GM13977 (cell line): ENCODE measurements at regions not wholly inside any gene's neighbourhood (a gene's known extent, or its start where the extent isn't known, plus 50 kb on each side); places are given as distances from the start of the nearest gene placed in this dataset.

Experiments
- DNase-seq: peaks from one replicate; pipeline ENCODE4 v3.0.0; 2012; ENCODE audit warnings: low spot score
- CTCF ChIP-seq: IDR thresholded peaks from 2 replicates; pipeline ENCODE4 v1.5.1; 2012; ENCODE audit warnings: mild to moderate bottlenecking, control low read depth; ENCODE audit not compliant: insufficient read depth; ENCODE audit errors: extremely low read depth, missing control alignments
- in situ Hi-C: fragments of 300-500 bp; cut with MboI; formaldehyde crosslinking; loops from one replicate; pipeline ENCODE4 v1.12.0; 2022; ENCODE audit warnings: low sequenced_read_pairs, low pct_unique_long_range_greater_than_20kb, mixed read lengths, inconsistent platforms; ENCODE audit not compliant: unreplicated experiment

GRCh38 chr1:88200545-88200944 is 483.5 kb upstream of the PKN2 start:
- DNase-seq, result no peak
- in situ Hi-C loops, result no loop called here

GRCh38 chr1:88204111-88204510 is 480.0 kb upstream of the PKN2 start:
- TF ChIP-seq CTCF, result no peak
- DNase-seq, result no peak
- in situ Hi-C loops, result no loop called here

More at GRCh38 chr1:88200545-88200944, 483.5 kb upstream of the PKN2 start:
- TF ChIP-seq CTCF, result no peak

GRCh38 chr1:88204612-88205167 is 479.4 kb upstream of the PKN2 start:
- in situ Hi-C loops, result no loop called here
- DNase-seq, result no peak
- no peak for TF ChIP-seq CTCF

GRCh38 chr1:88208389-88208788 is 475.7 kb upstream of the PKN2 start:
- TF ChIP-seq CTCF, result no peak
- in situ Hi-C loops, result no loop called here
- no peak for DNase-seq

GRCh38 chr1:88210103-88210787 is 473.8 kb upstream of the PKN2 start:
- in situ Hi-C loops, result no loop called here
- no peak for TF ChIP-seq CTCF
- DNase-seq, result no peak

GRCh38 chr1:88216441-88216840 is 467.6 kb upstream of the PKN2 start:
- no peak for DNase-seq
- no peak for TF ChIP-seq CTCF
- in situ Hi-C loops, result no loop called here
